Testis (tissue), 2 donors: ENCODE measurements at regions not wholly inside any gene's neighbourhood (a gene's known extent, or its start where the extent isn't known, plus 50 kb on each side); places are given as distances from the start of the nearest gene placed in this dataset.

ENCODE experiments used
- POLR2A ChIP-seq: fragments of 450-650 bp; IDR thresholded peaks from one replicate; pipeline ENCODE4 v1.6.1; 2017; ENCODE audit warnings: antibody characterized with exemption, mild to moderate bottlenecking, moderate library complexity
- TF ChIP-seq, protein P1 (sequence below), 3 experiments: fragments of 450-650 bp in 2 of 3; fragments of 200-600 bp in 1 of 3; sonication (generic) in 1 of 3; IDR thresholded peaks; one replicate each; pipeline ENCODE4 v1.5.1; 2016 to 2019; ENCODE audit warnings: antibody characterized with exemption in 3 of 3, mild to moderate bottlenecking in 2 of 3, moderate library complexity in 1 of 3

DNA sequence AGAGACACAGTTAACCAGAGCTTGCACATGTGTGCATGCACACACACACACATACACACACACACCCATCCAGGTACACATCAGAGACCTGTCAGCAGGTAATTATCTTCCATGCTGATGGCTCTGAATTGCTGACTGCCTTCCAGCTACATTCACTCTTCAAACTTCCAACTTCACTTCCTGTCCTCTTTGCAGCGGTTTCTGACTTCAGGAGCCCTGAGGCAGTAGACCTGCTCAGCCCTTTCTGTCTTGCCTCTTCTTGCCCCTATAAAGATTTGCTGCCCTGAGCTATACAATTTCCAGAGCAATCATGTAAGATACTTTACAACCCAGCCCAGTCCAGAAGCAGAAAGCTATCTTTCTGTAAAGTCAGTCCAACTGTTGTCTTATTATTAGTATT, 310.2 kb downstream of the FGFR2 start:
- TF ChIP-seq, protein P1, sequence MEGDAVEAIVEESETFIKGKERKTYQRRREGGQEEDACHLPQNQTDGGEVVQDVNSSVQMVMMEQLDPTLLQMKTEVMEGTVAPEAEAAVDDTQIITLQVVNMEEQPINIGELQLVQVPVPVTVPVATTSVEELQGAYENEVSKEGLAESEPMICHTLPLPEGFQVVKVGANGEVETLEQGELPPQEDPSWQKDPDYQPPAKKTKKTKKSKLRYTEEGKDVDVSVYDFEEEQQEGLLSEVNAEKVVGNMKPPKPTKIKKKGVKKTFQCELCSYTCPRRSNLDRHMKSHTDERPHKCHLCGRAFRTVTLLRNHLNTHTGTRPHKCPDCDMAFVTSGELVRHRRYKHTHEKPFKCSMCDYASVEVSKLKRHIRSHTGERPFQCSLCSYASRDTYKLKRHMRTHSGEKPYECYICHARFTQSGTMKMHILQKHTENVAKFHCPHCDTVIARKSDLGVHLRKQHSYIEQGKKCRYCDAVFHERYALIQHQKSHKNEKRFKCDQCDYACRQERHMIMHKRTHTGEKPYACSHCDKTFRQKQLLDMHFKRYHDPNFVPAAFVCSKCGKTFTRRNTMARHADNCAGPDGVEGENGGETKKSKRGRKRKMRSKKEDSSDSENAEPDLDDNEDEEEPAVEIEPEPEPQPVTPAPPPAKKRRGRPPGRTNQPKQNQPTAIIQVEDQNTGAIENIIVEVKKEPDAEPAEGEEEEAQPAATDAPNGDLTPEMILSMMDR (IDR thresholded peaks at IDR 0.05): no peak
- TF ChIP-seq POLR2A: no peak
